ENCODE measurements at regions not wholly inside any gene's neighbourhood (a gene's known extent, or its start where the extent isn't known, plus 50 kb on each side); places are given as distances from the start of the nearest gene placed in this dataset.

GRCh38 chr2:145652036-145652435 lies 1132.1 kb upstream of the ZEB2 start:
- DNase-seq: no peak

- peak; percentile 51 for DNase-seq
Observed at GRCh38 chr2:145650226-145650625, 1130.3 kb upstream of the ZEB2 start.

DNA sequence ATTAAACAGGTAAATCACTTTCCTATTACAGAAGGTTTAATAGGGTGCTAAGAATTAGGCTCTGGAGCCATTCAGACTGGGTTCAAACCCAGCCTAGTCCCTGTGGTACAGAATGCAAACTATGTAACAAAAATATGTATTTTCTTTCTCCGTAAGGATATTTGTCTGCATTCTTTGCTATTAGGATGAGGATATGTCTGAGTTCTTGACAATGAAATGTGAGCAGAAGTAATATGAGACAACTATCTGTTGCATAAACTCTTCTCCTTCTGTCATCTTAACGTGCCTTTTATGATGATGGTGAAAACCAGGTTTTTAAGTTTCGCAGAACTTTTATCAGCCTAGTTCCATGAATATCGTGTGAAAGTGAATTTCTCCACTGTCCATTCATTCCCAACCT lies 1129.1 kb upstream of the ZEB2 start:
- no peak for DNase-seq

DNA sequence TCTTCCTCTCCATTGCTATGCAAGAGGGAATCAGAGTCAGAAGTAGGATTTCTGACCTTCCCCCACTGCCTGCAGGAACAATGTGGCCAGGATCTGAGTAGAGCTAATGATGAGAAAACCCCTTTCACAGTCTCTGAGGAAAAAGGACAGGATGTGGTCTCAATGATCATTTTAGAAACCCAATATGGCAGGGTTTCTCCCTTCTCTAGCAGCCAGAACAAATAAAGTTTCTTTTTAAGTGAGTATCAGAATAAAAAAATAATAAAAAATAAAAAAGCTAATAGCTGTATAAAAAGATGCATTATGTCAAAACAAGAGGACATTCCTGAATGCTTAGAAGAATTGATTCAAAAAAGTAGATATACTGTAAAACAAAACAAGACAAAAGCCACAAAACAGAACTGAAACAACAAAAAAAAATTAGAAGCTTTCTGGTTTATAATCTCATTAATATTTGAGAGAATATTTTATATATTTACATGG lies 1124.9 kb upstream of the ZEB2 start:
- DNase-seq: peak; percentile 14

- peak; percentile 69 for DNase-seq
Observed at GRCh38 chr2:145638675-145639074, 1118.8 kb upstream of the ZEB2 start.

- DNase-seq: no peak
Observed at GRCh38 chr2:145635706-145636427, 1115.9 kb upstream of the ZEB2 start.

GRCh38 chr2:145631561-145631960 lies 1111.6 kb upstream of the ZEB2 start:
- DNase-seq: no peak

DNA sequence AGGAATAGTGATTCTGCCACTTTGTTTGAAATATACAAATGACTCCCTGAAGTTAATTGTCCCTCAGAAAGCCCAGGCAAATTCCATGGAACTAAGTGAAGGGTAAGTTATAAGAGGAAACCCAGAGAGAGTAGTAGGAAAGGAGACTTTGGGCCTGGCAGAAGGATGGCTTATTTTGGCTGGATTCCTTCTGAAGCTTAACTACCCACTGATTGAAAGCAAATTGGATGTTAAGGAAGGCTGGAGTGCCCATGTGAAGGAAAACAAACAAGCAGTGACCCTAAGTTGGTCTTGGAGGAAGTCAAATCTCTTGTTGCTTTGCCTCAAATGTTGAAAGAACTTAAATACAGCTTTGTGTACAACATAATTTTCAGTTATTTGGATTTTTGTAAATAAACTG lies 1106.4 kb upstream of the ZEB2 start:
- DNase-seq: no peak

GRCh38 chr2:145625111-145625510 lies 1105.2 kb upstream of the ZEB2 start:
- DNase-seq: no peak

- DNase-seq: no peak
Observed at GRCh38 chr2:145623136-145623535, 1103.2 kb upstream of the ZEB2 start.

DNA sequence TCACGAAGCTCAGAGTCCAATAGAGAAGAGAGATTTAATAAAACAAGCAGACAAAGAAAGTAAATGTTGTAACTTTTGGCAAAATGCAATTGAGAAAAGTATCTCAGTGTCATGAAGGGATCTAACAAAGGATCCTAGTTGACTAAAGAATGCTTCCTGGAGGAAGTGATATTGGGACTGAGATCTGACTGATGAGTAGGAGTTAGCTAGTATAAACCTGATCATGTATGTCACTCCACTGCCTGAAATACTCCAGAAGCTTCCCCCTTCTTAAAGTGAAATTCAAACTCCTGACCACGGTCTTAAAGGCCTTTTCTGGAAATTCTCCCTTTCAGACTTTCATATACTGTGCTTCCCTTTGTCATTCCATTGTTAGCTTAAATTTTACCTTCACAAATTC lies 1102.4 kb upstream of the ZEB2 start:
- peak; percentile 41 for DNase-seq

GRCh38 chr2:145617906-145618305 lies 1098.0 kb upstream of the ZEB2 start:
- no peak for DNase-seq

DNA sequence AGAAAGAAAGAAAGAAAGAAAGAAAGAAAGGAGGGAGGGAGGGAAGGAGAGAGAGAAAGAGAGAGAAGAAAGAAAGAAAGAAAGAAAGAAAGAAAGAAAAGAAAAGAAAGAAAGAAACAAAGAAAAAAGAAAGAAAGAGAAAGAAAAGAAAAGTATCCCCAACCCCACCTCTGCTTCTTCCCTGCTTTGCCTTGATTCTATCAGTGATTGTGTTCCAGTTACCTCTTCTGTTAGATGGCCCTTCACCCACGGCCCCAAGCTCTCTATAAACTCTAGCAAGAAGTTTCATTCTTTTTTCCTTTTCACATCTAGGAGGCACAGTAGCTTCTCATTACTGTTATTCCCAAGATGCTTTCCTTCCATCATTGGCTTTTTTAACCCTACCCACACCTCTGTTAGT lies 1097.5 kb upstream of the ZEB2 start:
- no peak for DNase-seq

- no peak for DNase-seq
Observed at GRCh38 chr2:145615626-145616025, 1095.7 kb upstream of the ZEB2 start.

GRCh38 chr2:145609951-145610350 lies 1090.0 kb upstream of the ZEB2 start:
- DNase-seq: no peak

- DNase-seq: no peak
Observed at GRCh38 chr2:145601361-145601925, 1081.5 kb upstream of the ZEB2 start.

DNA sequence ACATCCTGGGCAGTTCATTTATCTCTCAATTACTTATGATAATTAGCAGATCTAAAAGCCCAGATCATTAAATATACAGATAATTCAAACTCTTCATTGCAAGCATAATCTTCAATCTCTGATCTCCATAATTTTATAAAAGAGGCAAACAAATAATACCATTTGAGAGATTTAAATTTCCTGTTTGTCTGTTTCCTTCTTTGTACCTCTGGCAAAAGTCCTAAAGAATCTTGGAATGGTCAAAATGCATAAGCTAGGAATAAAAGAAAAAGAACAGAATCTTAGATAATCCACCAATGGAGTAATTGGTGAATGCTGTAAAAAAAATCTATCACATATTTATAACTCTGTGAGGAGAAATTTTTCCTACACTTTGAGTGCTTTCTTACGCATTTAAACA lies 1080.9 kb upstream of the ZEB2 start:
- DNase-seq: no peak

- DNase-seq: no peak
Observed at GRCh38 chr2:145599756-145600155, 1079.8 kb upstream of the ZEB2 start.

- DNase-seq: peak; percentile 57
Observed at GRCh38 chr2:145598434-145598833, 1078.5 kb upstream of the ZEB2 start.

DNA sequence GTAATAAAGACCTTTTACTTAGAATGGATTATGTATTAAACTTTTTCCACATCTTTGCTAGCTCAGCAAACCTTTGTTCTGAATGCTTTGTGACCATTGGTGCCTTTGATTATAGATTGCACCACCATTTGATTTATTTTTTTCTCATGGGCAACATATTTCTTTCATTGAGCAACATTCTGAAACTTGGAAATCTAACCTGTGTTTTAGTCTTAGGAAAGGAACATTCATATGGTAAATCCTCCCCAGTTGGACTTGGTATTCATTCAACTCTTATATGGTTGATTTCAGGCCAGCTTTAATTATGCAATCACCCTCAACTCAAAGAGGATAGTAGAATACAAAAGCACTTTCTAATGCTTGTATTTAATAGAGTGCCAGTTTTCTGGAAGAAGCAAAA lies 1077.9 kb upstream of the ZEB2 start:
- no peak for DNase-seq

DNA sequence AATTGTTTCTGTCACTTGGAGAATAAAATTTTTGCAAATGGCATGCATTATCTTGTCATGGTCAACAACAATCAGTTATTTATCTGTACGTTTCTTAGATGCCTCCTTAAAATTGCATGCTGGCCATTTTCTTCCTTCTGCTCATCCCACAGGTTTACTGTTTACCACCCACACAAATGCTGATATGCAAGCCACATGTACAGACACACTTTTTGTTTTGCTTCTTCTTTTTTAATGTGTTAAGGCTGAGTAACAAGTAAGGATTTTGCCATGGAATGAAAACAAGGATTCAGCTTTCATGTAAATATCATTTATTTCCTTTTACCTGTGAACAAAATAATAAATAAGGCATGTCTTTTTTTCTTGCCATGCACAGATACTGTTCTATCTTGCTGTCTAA lies 1077.1 kb upstream of the ZEB2 start:
- DNase-seq: peak; percentile 78

DNA sequence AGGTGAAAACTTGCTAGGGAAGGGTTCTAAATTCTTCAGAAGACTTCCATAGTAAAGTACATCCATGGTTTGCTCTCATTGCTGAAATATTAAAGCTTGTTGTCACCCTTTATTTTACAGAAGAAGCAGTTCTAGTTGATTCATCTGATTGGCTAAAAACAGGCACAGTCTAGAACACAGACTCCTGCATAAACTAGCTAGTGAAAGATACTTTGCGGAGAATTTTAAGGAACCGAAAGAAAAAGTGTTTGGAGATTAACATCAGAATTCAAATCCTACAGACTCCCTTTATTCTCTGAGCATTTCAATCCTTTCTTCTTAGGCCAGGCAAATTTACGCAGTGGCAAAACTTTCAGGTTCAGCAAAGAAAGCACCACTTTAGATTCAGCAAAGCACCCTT lies 1076.5 kb upstream of the ZEB2 start:
- DNase-seq: peak; percentile 37

GRCh38 chr2:145595296-145595695 lies 1075.4 kb upstream of the ZEB2 start:
- DNase-seq: peak; percentile 42

- peak; percentile 39 for DNase-seq
Observed at GRCh38 chr2:145593991-145594614, 1074.2 kb upstream of the ZEB2 start.

All from inflammatory macrophage treated with lipopolysaccharide for 4 hours (primary cell).